ENCODE measurements at regions not wholly inside any gene's neighbourhood (a gene's known extent, or its start where the extent isn't known, plus 50 kb on each side); places are given as distances from the start of the nearest gene placed in this dataset.

DNA sequence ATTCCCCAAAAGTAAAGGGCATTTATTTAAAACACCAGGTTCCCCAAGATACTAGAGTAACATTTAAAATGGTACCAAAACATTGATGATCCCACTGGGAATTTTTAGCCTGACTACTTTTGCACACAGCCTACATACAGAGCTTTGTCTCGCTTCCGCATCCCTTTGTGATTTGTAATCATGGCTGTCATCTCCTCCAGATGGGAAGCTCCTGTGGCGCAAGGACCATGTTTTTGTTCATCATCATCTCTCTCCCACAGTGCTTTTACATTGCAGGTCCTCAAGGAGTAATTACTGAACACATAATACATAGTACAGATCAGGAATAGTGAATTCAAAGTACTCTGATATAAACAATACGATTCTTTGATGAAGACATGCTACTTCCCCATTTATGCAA lies 231.2 kb upstream of the MTNR1B start:
- TF ChIP-seq EZH2 (IDR thresholded peaks at IDR 0.05; ENCODE audit: borderline replicate concordance, insufficient read depth, low read length, poor library complexity, severe bottlenecking) (no peak), POLR2AphosphoS5 (IDR thresholded peaks at IDR 0.05) (peak; percentile 31)
- TF ChIP-seq, protein P1, sequence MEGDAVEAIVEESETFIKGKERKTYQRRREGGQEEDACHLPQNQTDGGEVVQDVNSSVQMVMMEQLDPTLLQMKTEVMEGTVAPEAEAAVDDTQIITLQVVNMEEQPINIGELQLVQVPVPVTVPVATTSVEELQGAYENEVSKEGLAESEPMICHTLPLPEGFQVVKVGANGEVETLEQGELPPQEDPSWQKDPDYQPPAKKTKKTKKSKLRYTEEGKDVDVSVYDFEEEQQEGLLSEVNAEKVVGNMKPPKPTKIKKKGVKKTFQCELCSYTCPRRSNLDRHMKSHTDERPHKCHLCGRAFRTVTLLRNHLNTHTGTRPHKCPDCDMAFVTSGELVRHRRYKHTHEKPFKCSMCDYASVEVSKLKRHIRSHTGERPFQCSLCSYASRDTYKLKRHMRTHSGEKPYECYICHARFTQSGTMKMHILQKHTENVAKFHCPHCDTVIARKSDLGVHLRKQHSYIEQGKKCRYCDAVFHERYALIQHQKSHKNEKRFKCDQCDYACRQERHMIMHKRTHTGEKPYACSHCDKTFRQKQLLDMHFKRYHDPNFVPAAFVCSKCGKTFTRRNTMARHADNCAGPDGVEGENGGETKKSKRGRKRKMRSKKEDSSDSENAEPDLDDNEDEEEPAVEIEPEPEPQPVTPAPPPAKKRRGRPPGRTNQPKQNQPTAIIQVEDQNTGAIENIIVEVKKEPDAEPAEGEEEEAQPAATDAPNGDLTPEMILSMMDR (IDR thresholded peaks at IDR 0.05; ENCODE audit: poor library complexity, severe bottlenecking), result no peak

Data from neural cell (in vitro differentiated cells).